Myocyte (in vitro differentiated cells): ENCODE measurements at regions not wholly inside any gene's neighbourhood (a gene's known extent, or its start where the extent isn't known, plus 50 kb on each side); places are given as distances from the start of the nearest gene placed in this dataset.

ENCODE experiments used
- DNase-seq: peaks from one replicate; pipeline ENCODE4 v3.0.0-alpha.2; 2012; ENCODE audit warnings: low read depth

DNA sequence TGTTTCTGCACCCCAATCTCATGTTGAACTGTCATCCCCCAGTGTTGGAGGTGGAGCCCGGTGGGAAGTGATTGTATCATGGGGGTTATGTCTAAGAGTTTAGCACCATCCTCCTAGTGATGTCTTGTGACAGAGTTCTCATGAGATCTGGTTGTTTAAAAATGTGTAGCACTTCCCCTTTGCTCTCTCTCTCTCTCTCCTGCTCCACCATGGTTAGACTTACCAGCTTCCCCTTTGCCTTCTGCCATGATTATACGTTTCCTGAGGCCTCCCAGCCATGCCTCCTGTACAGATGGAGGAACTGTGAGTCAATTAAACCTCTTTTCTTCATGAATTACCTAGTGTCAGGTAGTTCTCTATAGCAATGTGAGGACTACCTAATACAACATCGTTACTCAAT, 396.9 kb upstream of the LRATD1 start:
- DNase-seq, result no peak

DNA sequence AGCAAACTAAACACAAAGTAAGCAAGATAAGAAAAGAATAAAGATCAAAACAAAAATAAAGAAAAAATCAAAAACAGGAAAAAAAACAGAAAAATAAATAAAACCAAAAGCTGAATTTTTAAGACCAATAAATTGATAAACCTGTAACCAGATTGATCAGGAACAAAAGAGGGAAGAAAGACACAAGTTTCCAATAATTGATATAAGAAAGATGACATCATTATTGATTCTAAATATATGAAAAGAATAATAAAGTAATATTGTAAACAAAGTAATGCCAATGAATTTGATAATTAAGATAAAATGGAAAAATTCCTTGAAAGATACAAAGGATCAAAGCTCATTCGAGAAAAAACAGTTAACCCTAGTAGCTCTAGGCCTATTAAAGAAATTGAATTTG, 394.6 kb upstream of the LRATD1 start:
- DNase-seq, result no peak

GRCh38 chr2:14239605-14240004, 392.9 kb upstream of the LRATD1 start:
- no peak for DNase-seq

DNA sequence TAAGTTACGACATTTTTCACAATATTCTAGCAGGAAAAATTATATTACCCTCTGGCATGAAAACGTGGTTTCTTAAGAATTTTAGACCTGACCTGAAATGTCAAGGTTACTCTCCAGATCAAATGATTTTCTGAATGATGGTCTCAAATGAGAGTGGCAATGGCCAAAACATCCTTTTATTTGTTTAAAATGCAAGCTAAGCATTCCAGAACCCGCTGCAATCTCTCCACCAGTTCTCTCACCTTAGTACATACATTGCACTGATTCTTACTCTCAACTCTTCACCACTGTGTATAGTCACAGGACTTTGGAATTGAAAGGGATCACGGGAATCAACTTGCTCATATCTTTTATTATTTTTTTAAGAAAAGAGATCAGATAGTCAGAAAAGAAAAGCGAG, 391.6 kb upstream of the LRATD1 start:
- no peak for DNase-seq

GRCh38 chr2:14245901-14246300, 386.6 kb upstream of the LRATD1 start:
- DNase-seq, result no peak

GRCh38 chr2:14255135-14255820, 377.2 kb upstream of the LRATD1 start:
- DNase-seq, result no peak

GRCh38 chr2:14256890-14257289, 375.6 kb upstream of the LRATD1 start:
- DNase-seq, result no peak

DNA sequence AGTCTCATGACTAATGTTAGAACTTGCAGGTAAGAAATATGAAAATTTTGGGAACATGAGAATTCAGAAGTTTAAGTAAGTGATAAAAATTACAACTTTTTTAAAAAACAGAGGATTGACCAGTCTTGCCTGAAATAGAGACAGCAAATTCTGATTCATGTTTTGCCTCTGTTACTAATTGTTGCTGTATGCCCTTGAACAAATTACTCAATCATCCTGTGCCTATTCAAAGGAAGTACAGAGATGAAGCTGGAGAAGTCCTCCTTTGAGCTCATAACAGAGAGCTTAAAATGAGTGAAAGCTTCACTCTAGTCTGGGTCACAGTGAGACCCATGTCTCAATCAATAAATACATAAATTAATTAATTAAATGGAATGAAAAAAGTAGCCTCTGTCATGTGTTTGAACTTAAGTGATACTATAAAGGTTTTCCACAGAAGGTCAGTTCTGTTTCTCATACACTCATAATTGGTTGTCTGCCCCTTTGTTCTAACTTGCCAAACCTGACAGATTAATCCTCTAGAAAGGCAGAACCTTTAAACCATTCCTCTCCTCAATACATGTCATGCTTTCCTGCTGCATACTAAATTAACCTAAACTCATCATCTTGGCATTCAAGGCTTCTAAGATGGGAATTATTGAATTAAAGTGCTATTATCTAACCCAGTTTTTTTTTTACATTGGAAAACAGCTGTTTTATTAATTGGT, 374.6 kb upstream of the LRATD1 start:
- DNase-seq, result no peak

- no peak for DNase-seq
Measured at GRCh38 chr2:14261771-14262170, 370.7 kb upstream of the LRATD1 start.

DNA sequence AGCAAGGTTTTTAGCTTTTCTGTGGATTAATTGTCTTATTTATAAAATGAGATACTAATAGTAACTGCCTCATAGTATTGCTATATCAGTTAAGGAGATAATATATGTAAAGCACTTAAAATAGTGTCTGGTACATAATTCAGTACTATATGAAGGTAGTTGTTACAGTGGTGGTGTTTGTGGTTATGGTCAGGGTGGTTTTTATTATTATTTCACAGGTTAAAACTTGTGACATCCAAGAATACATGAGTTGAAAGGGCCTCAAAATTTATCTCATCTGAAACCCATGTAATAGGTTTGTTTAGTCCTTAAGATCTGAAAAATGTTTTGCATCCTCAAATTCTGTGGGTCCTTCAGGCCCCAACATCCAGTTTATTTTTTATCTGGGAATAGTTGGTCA, 369.5 kb upstream of the LRATD1 start:
- DNase-seq, result no peak

- no peak for DNase-seq
Measured at GRCh38 chr2:14270036-14270582, 362.4 kb upstream of the LRATD1 start.

DNA sequence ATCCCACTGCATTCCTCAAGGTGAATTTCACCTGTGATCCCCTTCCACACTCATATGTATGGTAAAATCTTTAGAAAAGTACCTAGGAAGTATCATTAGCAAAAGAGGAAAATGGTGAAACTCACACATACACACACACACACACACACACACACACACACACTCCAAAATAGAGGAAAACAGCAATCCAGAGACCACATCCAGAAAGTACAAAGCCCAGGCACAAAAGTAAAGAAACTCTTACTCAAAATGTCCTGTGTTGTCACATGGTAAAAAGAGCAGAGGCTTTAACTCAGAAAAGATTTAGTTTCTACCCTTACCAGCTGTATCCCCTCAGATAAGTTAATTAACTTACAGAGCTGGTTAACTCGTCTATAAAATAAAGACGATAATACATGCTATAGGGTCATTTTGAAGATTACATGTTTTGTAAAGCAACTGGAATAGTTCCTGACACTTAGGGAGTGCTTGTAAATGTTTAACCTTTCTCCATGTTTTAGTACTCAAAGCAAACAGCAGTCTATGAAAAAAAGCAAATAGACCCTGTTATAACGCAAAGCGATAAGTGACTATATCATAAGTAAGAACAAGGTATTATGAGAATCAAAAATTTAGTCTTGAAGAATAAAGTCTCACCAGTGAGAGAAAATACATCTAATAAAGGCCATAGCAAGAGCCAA, 360.0 kb upstream of the LRATD1 start:
- DNase-seq, result no peak

DNA sequence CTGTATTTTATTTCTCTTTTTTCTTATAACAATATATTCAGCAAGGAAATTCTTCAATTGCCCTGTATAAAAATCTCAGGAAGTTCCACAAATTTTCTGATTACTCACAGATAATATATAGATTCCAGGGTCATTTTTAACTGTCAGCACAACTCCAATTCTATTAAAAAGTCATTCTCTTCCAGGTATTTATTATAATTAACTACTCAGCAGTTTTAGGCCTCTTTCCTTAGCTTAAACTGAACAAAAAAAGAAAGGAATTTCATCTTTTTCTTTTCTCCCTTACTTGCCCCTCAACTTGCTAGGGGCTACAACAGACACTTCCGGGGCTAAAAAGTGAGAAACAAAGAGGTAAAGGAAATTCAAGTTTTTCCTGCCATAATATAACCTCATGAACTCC, 358.9 kb upstream of the LRATD1 start:
- no peak for DNase-seq

- DNase-seq, result no peak
Measured at GRCh38 chr2:14284244-14284643, 348.3 kb upstream of the LRATD1 start.

GRCh38 chr2:14285812-14286211, 346.7 kb upstream of the LRATD1 start:
- DNase-seq, result no peak

GRCh38 chr2:14288016-14288415, 344.5 kb upstream of the LRATD1 start:
- DNase-seq, result no peak

DNA sequence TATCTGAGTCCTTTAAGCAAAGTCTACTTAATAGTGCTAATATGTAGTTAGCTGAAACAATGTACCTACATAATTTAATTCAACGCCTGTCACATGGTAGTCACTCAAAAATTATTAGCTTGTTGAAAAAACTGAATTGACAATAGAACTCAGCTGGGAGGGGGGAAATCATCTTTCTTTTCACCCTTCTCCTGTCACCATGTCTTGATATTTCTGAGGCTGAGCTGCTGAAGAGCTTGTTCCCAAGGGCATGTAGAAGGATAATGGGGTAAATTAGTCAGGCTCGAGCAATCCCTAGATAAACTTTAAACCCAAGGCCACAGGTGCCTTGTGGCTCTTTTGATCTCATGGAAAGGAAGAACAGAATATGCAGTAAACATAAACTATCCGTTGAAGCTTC, 339.6 kb upstream of the LRATD1 start:
- DNase-seq, result no peak

GRCh38 chr2:14297340-14297739, 335.2 kb upstream of the LRATD1 start:
- DNase-seq, result no peak

DNA sequence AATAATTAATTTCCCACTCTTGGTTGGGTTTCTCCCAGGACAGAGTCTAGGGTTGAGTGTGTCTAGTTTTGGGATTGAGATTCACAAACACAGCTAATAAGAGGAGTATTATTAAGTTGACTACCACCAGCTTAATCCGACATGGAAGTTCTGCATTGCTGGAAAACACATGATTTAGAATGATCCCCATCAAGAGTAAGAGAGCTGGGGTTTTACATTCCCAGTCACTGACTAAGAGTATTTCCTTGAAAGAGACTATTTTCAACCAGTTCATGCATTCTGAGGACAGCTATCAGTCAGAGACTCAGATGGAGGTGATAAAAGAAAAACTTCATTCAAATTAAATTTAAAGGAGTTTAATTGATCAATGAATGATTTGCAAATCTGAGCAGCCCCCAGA, 334.6 kb upstream of the LRATD1 start:
- no peak for DNase-seq

GRCh38 chr2:14301331-14301730, 331.2 kb upstream of the LRATD1 start:
- DNase-seq, result no peak

DNA sequence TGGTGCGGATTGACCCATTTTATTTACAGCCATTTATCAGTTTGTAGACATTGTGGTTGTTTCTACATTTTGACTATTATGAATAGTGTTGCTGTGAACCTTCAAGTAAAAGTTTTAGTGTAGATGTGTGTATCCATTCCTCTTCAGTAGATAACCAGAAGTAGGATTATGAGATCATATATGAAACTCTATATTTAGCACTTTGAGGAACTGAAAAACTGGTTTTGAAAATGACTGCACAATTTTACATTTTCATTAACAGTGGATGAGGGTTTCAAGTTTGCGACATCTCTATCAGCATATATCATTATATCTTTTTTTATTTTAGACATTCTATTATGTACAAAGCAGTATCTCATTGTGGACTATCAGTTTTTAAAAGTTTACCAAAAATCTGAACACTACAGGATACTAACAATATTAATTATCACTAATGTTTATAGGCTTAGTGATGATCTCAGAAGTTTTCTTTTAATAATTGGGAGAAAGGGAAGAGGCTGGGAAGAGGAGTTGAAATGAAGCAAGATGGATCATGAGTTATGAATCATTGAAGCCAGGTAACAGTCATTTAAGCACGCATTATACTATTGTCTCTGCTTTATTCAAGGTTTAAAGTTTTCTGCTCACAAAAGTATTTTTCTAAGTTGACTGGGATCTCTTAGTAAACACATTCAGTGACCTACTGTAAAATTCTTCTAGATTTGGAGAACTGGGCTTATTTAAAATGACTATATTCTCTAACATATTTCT, 329.0 kb upstream of the LRATD1 start:
- DNase-seq, result no peak

- no peak for DNase-seq
Measured at GRCh38 chr2:14304326-14304725, 328.2 kb upstream of the LRATD1 start.
